HepG2 (cell line): ENCODE measurements at regions not wholly inside any gene's neighbourhood (a gene's known extent, or its start where the extent isn't known, plus 50 kb on each side); places are given as distances from the start of the nearest gene placed in this dataset.

ENCODE experiments used
- BCLAF1 ChIP-seq: fragments of 450-650 bp; IDR thresholded peaks from 2 replicates; pipeline ENCODE4 v1.6.1; 2017; ENCODE audit warnings: mild to moderate bottlenecking
- FOXP4 ChIP-seq: sonication (generic); formaldehyde crosslinking; IDR thresholded peaks from 2 replicates; pipeline ENCODE4 v1.4.0; 2020; ENCODE audit warnings: missing genetic modification reagents
- HMGXB3 ChIP-seq: sonication (generic); formaldehyde crosslinking; IDR thresholded peaks from 2 replicates; pipeline ENCODE4 v1.4.0; 2020; ENCODE audit warnings: missing genetic modification reagents, borderline replicate concordance
- HNF1A ChIP-seq, 2 experiments: sonication (generic) in 1 of 2; formaldehyde crosslinking in 1 of 2; IDR thresholded peaks; 2 replicates each; pipeline versions ENCODE4 v1.4.0 to v1.6.1; 2016 to 2020; ENCODE audit warnings: borderline replicate concordance in 1 of 2, low read depth in 1 of 2, mild to moderate bottlenecking in 1 of 2, missing genetic modification reagents in 1 of 2
- MYNN ChIP-seq: sonication (generic); formaldehyde crosslinking; IDR thresholded peaks from 2 replicates; pipeline ENCODE4 v1.4.0; 2020; ENCODE audit warnings: mild to moderate bottlenecking, low read depth, missing genetic modification reagents
- TF ChIP-seq, protein P1 (sequence below): IDR thresholded peaks from 2 replicates; pipeline ENCODE4 v1.6.1; 2016; ENCODE audit warnings: missing compliant biosample characterization, missing genetic modification reagents, borderline replicate concordance
- TF ChIP-seq, protein P2 (sequence below): sonication (generic); formaldehyde crosslinking; IDR thresholded peaks from 2 replicates; pipeline ENCODE4; 2020; ENCODE audit warnings: missing genetic modification reagents, mild to moderate bottlenecking, borderline replicate concordance

DNA sequence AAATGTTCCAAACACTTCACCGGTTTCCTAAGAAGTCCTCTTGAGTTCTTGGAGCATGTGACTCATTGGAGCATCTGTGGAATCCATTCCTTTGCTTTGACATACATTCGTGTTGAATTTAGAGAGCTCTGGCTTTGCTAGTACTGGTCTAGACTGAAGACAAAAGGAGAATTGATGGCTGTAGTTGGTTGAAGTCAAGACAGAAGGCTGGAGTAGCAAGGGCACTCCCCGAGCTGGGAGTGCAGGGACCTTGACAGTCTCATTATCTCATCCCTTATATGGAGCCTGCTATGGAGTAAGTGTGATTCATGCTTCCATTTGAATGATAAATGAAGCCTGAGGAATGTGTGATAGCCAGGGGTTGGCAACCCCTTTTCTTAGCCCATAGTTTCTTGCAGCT is 1249.1 kb downstream of the TYW1 start (continued):
- TF ChIP-seq HNF1A (IDR thresholded peaks at IDR 0.05; ENCODE audit: low read depth) = no peak
- TF ChIP-seq HNF1A (CRISPR knock-in tag; IDR thresholded peaks at IDR 0.05; ENCODE audit: borderline replicate concordance) = no peak
- no peak for TF ChIP-seq HMGXB3 (CRISPR knock-in tag)
- TF ChIP-seq, protein P1, sequence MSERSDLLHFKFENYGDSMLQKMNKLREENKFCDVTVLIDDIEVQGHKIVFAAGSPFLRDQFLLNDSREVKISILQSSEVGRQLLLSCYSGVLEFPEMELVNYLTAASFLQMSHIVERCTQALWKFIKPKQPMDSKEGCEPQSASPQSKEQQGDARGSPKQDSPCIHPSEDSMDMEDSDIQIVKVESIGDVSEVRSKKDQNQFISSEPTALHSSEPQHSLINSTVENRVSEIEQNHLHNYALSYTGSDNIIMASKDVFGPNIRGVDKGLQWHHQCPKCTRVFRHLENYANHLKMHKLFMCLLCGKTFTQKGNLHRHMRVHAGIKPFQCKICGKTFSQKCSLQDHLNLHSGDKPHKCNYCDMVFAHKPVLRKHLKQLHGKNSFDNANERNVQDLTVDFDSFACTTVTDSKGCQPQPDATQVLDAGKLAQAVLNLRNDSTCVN (CRISPR knock-in tag) = no peak
- no peak for TF ChIP-seq FOXP4 (CRISPR knock-in tag)
- TF ChIP-seq, protein P2, sequence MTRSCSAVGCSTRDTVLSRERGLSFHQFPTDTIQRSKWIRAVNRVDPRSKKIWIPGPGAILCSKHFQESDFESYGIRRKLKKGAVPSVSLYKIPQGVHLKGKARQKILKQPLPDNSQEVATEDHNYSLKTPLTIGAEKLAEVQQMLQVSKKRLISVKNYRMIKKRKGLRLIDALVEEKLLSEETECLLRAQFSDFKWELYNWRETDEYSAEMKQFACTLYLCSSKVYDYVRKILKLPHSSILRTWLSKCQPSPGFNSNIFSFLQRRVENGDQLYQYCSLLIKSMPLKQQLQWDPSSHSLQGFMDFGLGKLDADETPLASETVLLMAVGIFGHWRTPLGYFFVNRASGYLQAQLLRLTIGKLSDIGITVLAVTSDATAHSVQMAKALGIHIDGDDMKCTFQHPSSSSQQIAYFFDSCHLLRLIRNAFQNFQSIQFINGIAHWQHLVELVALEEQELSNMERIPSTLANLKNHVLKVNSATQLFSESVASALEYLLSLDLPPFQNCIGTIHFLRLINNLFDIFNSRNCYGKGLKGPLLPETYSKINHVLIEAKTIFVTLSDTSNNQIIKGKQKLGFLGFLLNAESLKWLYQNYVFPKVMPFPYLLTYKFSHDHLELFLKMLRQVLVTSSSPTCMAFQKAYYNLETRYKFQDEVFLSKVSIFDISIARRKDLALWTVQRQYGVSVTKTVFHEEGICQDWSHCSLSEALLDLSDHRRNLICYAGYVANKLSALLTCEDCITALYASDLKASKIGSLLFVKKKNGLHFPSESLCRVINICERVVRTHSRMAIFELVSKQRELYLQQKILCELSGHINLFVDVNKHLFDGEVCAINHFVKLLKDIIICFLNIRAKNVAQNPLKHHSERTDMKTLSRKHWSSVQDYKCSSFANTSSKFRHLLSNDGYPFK (CRISPR knock-in tag) = no peak
- TF ChIP-seq MYNN = no peak
- no peak for TF ChIP-seq BCLAF1
